HEK293 (cell line): ENCODE measurements at regions not wholly inside any gene's neighbourhood (a gene's known extent, or its start where the extent isn't known, plus 50 kb on each side); places are given as distances from the start of the nearest gene placed in this dataset.

Source experiments
- CTCF ChIA-PET: fragments of 350-600 bp; formaldehyde crosslinking; extraction: SDS; loops from one replicate; lab custom pipeline; 2021; ENCODE audit warnings: antibody characterized with exemption; lab: Yijun Ruan, JAX
- POLR2A ChIA-PET: fragments of 300-600 bp; formaldehyde crosslinking; extraction: SDS; loops from one replicate; lab custom pipeline; 2020; ENCODE audit warnings: antibody characterized with exemption, inconsistent platforms; lab: Yijun Ruan, JAX
- H3K27ac ChIP-seq: fragments of 200-500 bp; sonication (Bioruptor generic); 2 replicates; pipeline ENCODE4 v1.5.1; 2014; ENCODE audit warnings: low read depth, low read length, control low read depth, inconsistent platforms; ENCODE audit errors: extremely low read depth
- H3K36me3 ChIP-seq, 2 experiments: fragments of 200-500 bp in 1 of 2; sonication (Bioruptor generic) in 1 of 2; 1 replicate in 1 of 2; 2 replicates in 1 of 2; pipeline ENCODE4 v1.5.1; 2014 to 2017; ENCODE audit warnings: inconsistent platforms in 2 of 2, low read length in 2 of 2; ENCODE audit not compliant: control insufficient read depth in 2 of 2, insufficient read depth in 1 of 2
- H3K4me1 ChIP-seq: fragments of 200-500 bp; sonication (Bioruptor generic); 2 replicates; pipeline ENCODE4 v1.5.1; 2014; ENCODE audit warnings: mild to moderate bottlenecking, low read length, inconsistent platforms; ENCODE audit not compliant: control insufficient read depth, insufficient read depth
- H3K4me3 ChIP-seq: 2 replicates; pipeline ENCODE4 v1.5.1; 2011; ENCODE audit warnings: low read depth, mild to moderate bottlenecking, control low read depth, low read length, moderate library complexity
- H3K9me3 ChIP-seq: fragments of 200-500 bp; sonication (Bioruptor generic); 2 replicates; pipeline ENCODE4 v1.5.1; 2014; ENCODE audit warnings: low read depth, low read length, inconsistent platforms; ENCODE audit not compliant: control insufficient read depth, insufficient read depth
- GLI2 ChIP-seq: fragments of 450-650 bp; formaldehyde crosslinking; IDR thresholded peaks from 2 replicates; pipeline ENCODE4; 2017; ENCODE audit warnings: missing biosample characterization, missing genetic modification characterization, low read depth, borderline replicate concordance
- HOXD13 ChIP-seq: sonication (generic); formaldehyde crosslinking; IDR thresholded peaks from 2 replicates; pipeline ENCODE4 v1.8.0; 2022; ENCODE audit warnings: missing genetic modification reagents, borderline replicate concordance
- KLF10 ChIP-seq: fragments of 450-650 bp; IDR thresholded peaks from 2 replicates; pipeline ENCODE4 v1.5.1; 2018; ENCODE audit warnings: missing biosample characterization, mild to moderate bottlenecking, missing genetic modification characterization
- SCRT2 ChIP-seq: fragments of 450-650 bp; formaldehyde crosslinking; IDR thresholded peaks from 2 replicates; pipeline ENCODE4 v1.5.1; 2016; ENCODE audit warnings: missing biosample characterization, missing genetic modification characterization
- TCF7L2 ChIP-seq: IDR thresholded peaks from 2 replicates; pipeline ENCODE4 v1.6.1; 2011; ENCODE audit warnings: low read depth, mild to moderate bottlenecking, inconsistent platforms, low read length, moderate library complexity, borderline replicate concordance
- ZBTB17 ChIP-seq: fragments of 450-650 bp; formaldehyde crosslinking; IDR thresholded peaks from 2 replicates; pipeline ENCODE4 v1.5.1; 2016; ENCODE audit warnings: missing biosample characterization, missing genetic modification characterization
- ZNF112 ChIP-seq: fragments of 450-650 bp; formaldehyde crosslinking; IDR thresholded peaks from 2 replicates; pipeline ENCODE4 v1.5.0; 2017; ENCODE audit warnings: missing biosample characterization, missing genetic modification characterization
- ZNF140 ChIP-seq: fragments of 450-650 bp; formaldehyde crosslinking; IDR thresholded peaks from 2 replicates; pipeline ENCODE4 v1.5.1; 2016; ENCODE audit warnings: missing biosample characterization, missing genetic modification characterization
- ZNF214 ChIP-seq: fragments of 450-650 bp; formaldehyde crosslinking; IDR thresholded peaks from 2 replicates; pipeline ENCODE4 v1.5.1; 2017; ENCODE audit warnings: missing biosample characterization, mild to moderate bottlenecking, missing genetic modification characterization, borderline replicate concordance
- ZNF223 ChIP-seq: fragments of 450-650 bp; formaldehyde crosslinking; IDR thresholded peaks from 2 replicates; pipeline ENCODE4 v1.5.1; 2016; ENCODE audit warnings: missing biosample characterization, missing genetic modification characterization
- ZNF292 ChIP-seq: fragments of 450-650 bp; formaldehyde crosslinking; IDR thresholded peaks from 2 replicates; pipeline ENCODE4 v1.5.1; 2016; ENCODE audit warnings: low read depth, missing biosample characterization, missing genetic modification characterization, borderline replicate concordance
- ZNF302 ChIP-seq: fragments of 450-650 bp; formaldehyde crosslinking; IDR thresholded peaks from 2 replicates; pipeline ENCODE4 v1.5.1; 2016; ENCODE audit warnings: missing biosample characterization, missing genetic modification characterization, low read depth
- ZNF529 ChIP-seq: fragments of 450-650 bp; formaldehyde crosslinking; IDR thresholded peaks from 2 replicates; pipeline ENCODE4 v1.5.1; 2017; ENCODE audit warnings: missing genetic modification characterization, missing biosample characterization; ENCODE audit not compliant: insufficient replicate concordance
- ZNF571 ChIP-seq: fragments of 450-650 bp; formaldehyde crosslinking; IDR thresholded peaks from 2 replicates; pipeline ENCODE4 v1.5.0; 2017; ENCODE audit warnings: missing biosample characterization, missing genetic modification characterization
- ZNF629 ChIP-seq: fragments of 450-650 bp; formaldehyde crosslinking; IDR thresholded peaks from 2 replicates; pipeline ENCODE4 v1.5.1; 2017; ENCODE audit warnings: missing biosample characterization, missing genetic modification characterization
- ZNF837 ChIP-seq: fragments of 450-650 bp; formaldehyde crosslinking; IDR thresholded peaks from 2 replicates; pipeline ENCODE4 v1.5.1; 2016; ENCODE audit warnings: missing biosample characterization, missing genetic modification characterization
- TF ChIP-seq, protein P1 (sequence below): fragments of 450-650 bp; formaldehyde crosslinking; IDR thresholded peaks from 2 replicates; pipeline ENCODE4 v1.5.1; 2016; ENCODE audit warnings: missing biosample characterization, missing genetic modification characterization
- TF ChIP-seq, protein P2 (sequence below): fragments of 450-650 bp; formaldehyde crosslinking; IDR thresholded peaks from 2 replicates; pipeline ENCODE4 v1.5.1; 2016; ENCODE audit warnings: missing biosample characterization, missing genetic modification characterization
- TF ChIP-seq, protein P3 (sequence below): sonication (generic); formaldehyde crosslinking; IDR thresholded peaks from 2 replicates; pipeline ENCODE4 v1.8.1; 2022; ENCODE audit warnings: mild to moderate bottlenecking, moderate library complexity, missing genetic modification reagents
- TF ChIP-seq, protein P4 (sequence below): fragments of 450-650 bp; formaldehyde crosslinking; IDR thresholded peaks from 2 replicates; pipeline ENCODE4 v1.5.1; 2016; ENCODE audit warnings: missing biosample characterization, missing genetic modification characterization
- TF ChIP-seq, protein P5 (sequence below): fragments of 450-650 bp; formaldehyde crosslinking; conservative IDR thresholded peaks from 2 replicates; pipeline ENCODE4 v1.5.1; 2016; ENCODE audit warnings: low read depth, missing biosample characterization, missing genetic modification characterization

DNA sequence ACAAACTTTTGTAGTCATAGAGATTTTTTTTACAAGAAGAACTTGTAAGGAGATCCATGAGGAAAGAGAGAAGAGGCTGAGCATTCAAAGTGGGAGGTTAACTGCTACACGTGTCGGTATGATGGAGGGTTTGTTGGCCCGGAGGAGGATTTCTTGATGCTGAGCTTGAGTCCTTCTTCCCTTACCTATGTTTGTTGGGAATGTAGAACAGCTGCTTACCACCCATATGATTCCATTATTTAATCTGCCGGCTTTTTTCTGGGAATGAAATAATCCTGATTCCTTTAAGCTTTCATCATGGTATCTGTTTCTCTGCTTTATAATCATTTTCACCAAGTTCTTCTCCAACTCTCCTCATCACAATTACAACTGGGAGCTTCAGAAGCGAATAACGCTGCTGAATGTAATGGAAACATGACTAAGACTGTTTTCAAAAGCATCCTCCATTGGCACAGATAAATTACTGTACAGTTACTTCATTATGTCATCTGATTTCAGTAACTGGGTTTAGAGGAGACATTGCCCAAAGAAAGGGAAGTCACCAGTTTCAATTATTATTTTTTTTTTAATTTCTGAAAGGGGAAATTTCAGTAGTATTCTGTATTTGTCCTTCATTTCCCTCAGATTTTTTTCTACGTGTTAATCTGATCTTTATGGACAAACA is 420.6 kb downstream of the SPRY1 start (continued):
- TF ChIP-seq, protein P1, sequence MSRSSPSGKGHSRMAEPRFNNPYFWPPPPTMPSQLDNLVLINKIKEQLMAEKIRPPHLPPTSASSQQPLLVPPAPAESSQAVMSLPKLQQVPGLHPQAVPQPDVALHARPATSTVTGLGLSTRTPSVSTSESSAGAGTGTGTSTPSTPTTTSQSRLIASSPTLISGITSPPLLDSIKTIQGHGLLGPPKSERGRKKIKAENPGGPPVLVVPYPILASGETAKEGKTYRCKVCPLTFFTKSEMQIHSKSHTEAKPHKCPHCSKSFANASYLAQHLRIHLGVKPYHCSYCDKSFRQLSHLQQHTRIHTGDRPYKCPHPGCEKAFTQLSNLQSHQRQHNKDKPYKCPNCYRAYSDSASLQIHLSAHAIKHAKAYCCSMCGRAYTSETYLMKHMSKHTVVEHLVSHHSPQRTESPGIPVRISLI: no peak
- no peak for TF ChIP-seq KLF10 (tag by site-specific recombination)
- TF ChIP-seq SCRT2 (tag by site-specific recombination): no peak
- no peak for TF ChIP-seq ZNF837 (tag by site-specific recombination)
- TF ChIP-seq ZNF529: no peak
- TF ChIP-seq HOXD13 (CRISPR knock-in tag): no peak
- no peak for TF ChIP-seq ZNF629

DNA sequence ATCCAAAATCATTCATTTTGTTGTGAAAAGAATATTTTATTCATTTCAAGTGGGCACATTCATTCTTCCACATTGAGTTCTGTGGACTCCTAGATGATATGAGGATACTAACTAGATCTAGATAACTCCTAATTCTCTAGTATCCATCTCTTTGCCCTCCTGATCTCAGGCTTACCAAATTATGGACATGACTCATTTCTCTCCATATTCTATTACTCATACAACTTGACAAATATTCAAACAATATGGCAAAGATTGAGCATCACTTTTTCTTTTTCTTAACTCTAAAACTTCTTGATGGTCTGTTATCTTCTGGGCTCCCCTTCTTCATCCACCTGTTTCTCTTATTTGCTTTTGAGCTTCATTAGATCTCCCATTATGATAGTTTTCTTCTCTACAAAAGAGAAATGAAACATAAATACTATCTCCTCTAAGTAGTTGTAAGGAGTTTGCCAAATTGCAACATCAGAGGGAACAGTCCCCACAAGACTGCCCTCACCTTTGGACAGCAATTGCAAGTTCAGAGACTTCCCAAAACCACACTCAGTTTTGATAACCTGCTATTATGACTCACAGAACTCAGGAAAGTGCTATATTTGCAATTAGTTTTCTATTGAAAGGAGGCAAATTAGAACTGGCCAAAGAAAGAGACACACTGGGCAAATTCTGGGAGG is 422.9 kb downstream of the SPRY1 start:
- no peak overlapping the region for H3K27ac ChIP-seq
- no peak for TF ChIP-seq ZNF112 (tag by site-specific recombination)
- TF ChIP-seq TCF7L2: no peak
- TF ChIP-seq, protein P2, sequence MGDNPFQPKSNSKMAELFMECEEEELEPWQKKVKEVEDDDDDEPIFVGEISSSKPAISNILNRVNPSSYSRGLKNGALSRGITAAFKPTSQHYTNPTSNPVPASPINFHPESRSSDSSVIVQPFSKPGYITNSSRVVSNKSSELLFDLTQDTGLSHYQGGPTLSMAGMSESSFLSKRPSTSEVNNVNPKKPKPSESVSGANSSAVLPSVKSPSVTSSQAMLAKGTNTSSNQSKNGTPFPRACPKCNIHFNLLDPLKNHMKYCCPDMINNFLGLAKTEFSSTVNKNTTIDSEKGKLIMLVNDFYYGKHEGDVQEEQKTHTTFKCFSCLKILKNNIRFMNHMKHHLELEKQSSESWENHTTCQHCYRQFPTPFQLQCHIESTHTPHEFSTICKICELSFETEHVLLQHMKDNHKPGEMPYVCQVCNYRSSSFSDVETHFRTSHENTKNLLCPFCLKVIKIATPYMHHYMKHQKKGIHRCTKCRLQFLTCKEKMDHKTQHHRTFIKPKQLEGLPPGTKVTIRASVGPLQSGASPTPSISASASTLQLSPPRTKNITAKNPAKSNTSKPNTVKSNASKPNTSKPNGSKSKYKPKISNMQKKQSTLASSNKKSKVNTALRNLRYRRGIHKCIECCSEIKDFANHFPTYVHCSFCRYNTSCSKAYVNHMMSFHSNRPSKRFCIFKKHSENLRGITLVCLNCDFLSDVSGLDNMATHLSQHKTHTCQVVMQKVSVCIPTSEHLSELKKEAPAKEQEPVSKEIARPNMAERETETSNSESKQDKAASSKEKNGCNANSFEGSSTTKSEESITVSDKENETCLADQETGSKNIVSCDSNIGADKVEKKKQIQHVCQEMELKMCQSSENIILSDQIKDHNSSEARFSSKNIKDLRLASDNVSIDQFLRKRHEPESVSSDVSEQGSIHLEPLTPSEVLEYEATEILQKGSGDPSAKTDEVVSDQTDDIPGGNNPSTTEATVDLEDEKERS (tag by site-specific recombination): no peak
- TF ChIP-seq ZNF140 (tag by site-specific recombination): no peak
- POLR2A ChIA-PET: no interaction called here
- H3K4me3 ChIP-seq: no peak overlapping the region
- CTCF ChIA-PET: no interaction called here
- H3K4me1 ChIP-seq: no peaks in the 10 kb centered on the region
- no peaks in the 10 kb centered on the region for H3K36me3 ChIP-seq
- no peaks in the 10 kb centered on the region for H3K9me3 ChIP-seq

DNA sequence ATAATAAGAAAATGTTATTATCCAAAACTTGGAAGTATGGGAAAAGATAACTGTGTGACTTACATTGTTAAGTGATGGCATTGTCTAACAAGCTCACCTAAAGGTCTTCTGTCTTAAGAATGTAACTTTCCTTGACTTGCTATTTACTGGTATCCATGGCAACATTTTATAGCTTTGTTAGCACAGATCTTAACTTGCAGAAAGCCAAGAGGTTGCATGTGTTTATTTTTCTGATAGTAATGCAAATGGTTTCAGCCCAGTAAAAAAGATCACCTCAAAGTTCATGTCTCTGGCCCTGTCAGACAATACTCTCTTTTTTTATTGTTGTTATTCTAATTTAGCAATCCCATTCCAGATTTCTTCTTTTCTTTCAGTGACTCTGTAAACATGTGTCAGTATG is 425.3 kb downstream of the SPRY1 start:
- Histone ChIP-seq H3K9me3 (no peaks in the 10 kb centered on the region), H3K27ac (no peak overlapping the region), H3K36me3 (no peaks in the 10 kb centered on the region), H3K4me3 (no peak overlapping the region), H3K4me1 (no peaks in the 10 kb centered on the region)
- ChIA-PET POLR2A (no interaction called here), CTCF (no interaction called here)
- no peak for TF ChIP-seq ZNF223 (tag by site-specific recombination)
- TF ChIP-seq ZNF292 (tag by site-specific recombination): no peak
- TF ChIP-seq, protein P3, sequence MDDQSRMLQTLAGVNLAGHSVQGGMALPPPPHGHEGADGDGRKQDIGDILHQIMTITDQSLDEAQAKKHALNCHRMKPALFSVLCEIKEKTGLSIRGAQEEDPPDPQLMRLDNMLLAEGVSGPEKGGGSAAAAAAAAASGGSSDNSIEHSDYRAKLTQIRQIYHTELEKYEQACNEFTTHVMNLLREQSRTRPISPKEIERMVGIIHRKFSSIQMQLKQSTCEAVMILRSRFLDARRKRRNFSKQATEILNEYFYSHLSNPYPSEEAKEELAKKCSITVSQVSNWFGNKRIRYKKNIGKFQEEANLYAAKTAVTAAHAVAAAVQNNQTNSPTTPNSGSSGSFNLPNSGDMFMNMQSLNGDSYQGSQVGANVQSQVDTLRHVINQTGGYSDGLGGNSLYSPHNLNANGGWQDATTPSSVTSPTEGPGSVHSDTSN: no peak
- TF ChIP-seq ZNF571 (tag by site-specific recombination): no peak
- TF ChIP-seq, protein P4, sequence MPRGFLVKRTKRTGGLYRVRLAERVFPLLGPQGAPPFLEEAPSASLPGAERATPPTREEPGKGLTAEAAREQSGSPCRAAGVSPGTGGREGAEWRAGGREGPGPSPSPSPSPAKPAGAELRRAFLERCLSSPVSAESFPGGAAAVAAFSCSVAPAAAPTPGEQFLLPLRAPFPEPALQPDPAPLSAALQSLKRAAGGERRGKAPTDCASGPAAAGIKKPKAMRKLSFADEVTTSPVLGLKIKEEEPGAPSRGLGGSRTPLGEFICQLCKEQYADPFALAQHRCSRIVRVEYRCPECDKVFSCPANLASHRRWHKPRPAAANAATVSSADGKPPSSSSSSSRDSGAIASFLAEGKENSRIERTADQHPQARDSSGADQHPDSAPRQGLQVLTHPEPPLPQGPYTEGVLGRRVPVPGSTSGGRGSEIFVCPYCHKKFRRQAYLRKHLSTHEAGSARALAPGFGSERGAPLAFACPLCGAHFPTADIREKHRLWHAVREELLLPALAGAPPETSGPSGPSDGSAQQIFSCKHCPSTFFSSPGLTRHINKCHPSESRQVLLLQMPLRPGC (tag by site-specific recombination): no peak
- no peak for TF ChIP-seq ZBTB17 (tag by site-specific recombination)
- TF ChIP-seq ZNF214 (tag by site-specific recombination): no peak
- TF ChIP-seq ZNF302 (tag by site-specific recombination): no peak
- TF ChIP-seq, protein P5, sequence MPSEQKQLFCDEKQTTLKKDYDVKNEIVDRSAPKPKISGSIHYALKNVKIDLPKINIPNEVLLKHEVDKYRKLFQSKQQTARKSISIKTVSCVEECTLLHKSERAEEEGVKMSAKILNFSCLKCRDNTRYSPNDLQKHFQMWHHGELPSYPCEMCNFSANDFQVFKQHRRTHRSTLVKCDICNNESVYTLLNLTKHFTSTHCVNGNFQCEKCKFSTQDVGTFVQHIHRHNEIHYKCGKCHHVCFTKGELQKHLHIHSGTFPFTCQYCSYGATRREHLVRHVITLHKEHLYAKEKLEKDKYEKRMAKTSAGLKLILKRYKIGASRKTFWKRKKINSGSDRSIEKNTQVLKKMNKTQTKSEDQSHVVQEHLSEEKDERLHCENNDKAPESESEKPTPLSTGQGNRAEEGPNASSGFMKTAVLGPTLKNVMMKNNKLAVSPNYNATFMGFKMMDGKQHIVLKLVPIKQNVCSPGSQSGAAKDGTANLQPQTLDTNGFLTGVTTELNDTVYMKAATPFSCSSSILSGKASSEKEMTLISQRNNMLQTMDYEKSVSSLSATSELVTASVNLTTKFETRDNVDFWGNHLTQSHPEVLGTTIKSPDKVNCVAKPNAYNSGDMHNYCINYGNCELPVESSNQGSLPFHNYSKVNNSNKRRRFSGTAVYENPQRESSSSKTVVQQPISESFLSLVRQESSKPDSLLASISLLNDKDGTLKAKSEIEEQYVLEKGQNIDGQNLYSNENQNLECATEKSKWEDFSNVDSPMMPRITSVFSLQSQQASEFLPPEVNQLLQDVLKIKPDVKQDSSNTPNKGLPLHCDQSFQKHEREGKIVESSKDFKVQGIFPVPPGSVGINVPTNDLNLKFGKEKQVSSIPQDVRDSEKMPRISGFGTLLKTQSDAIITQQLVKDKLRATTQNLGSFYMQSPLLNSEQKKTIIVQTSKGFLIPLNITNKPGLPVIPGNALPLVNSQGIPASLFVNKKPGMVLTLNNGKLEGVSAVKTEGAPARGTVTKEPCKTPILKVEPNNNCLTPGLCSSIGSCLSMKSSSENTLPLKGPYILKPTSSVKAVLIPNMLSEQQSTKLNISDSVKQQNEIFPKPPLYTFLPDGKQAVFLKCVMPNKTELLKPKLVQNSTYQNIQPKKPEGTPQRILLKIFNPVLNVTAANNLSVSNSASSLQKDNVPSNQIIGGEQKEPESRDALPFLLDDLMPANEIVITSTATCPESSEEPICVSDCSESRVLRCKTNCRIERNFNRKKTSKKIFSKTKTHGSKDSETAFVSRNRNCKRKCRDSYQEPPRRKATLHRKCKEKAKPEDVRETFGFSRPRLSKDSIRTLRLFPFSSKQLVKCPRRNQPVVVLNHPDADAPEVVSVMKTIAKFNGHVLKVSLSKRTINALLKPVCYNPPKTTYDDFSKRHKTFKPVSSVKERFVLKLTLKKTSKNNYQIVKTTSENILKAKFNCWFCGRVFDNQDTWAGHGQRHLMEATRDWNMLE (tag by site-specific recombination): no peak
- TF ChIP-seq GLI2 (tag by site-specific recombination): no peak
